ENCODE measurements at regions not wholly inside any gene's neighbourhood (a gene's known extent, or its start where the extent isn't known, plus 50 kb on each side); places are given as distances from the start of the nearest gene placed in this dataset.

DNA sequence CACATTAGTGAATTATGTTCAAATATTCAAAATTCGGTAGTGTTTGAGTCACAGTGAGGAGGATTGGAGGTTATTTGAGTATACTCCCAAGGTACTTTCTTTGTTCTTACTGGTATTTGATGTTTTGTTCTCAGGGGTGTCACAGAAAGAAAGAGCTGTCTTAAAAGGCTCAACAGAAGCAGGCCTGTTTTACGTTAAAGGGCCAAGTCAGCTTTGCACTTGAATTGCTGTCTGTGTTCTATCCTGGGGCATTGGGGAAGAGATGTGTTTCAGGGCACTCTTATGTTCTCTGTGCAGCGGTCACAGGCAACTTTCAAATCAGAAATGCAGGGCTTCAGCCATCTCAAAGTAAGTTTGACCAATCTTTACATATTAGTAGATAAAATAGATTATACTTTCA lies 1113.1 kb upstream of the LCORL start:
- no peak for TF ChIP-seq MAX (IDR thresholded peaks at IDR 0.05; ENCODE audit: insufficient read depth, insufficient read length)
- no peak for TF ChIP-seq POLR2A (IDR thresholded peaks at IDR 0.05; ENCODE audit: low read depth, low read length)
- TF ChIP-seq, protein P1, sequence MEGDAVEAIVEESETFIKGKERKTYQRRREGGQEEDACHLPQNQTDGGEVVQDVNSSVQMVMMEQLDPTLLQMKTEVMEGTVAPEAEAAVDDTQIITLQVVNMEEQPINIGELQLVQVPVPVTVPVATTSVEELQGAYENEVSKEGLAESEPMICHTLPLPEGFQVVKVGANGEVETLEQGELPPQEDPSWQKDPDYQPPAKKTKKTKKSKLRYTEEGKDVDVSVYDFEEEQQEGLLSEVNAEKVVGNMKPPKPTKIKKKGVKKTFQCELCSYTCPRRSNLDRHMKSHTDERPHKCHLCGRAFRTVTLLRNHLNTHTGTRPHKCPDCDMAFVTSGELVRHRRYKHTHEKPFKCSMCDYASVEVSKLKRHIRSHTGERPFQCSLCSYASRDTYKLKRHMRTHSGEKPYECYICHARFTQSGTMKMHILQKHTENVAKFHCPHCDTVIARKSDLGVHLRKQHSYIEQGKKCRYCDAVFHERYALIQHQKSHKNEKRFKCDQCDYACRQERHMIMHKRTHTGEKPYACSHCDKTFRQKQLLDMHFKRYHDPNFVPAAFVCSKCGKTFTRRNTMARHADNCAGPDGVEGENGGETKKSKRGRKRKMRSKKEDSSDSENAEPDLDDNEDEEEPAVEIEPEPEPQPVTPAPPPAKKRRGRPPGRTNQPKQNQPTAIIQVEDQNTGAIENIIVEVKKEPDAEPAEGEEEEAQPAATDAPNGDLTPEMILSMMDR (IDR thresholded peaks at IDR 0.05; ENCODE audit: extremely low read depth in 1 of 2, insufficient read depth in 1 of 2, low read depth in 1 of 2, low read length in 2 of 2), result no peak
- no peak for TF ChIP-seq MYC (IDR thresholded peaks at IDR 0.05; ENCODE audit: low read depth, low read length)
- TF ChIP-seq EZH2 (IDR thresholded peaks at IDR 0.05; ENCODE audit: borderline replicate concordance, low read depth, low read length, severe bottlenecking), result no peak
- no peak for TF ChIP-seq POLR2AphosphoS5 (IDR thresholded peaks at IDR 0.05; ENCODE audit: insufficient read depth, low read depth, low read length)

All from endothelial cell of umbilical vein (primary cell).